Activated CD4-positive, alpha-beta T cell treated with anti-CD3 and anti-CD28 coated beads, Interleukin-10, Interleukin-2, amounts not matched to agents 100 ng/mL and 50 ng/mL, durations not matched to agents 16 hours and 8 hours (primary cell): ENCODE measurements at regions not wholly inside any gene's neighbourhood (a gene's known extent, or its start where the extent isn't known, plus 50 kb on each side); places are given as distances from the start of the nearest gene placed in this dataset.

ENCODE experiments used
- DNase-seq: peaks from one replicate; pipeline ENCODE4 v3.0.0-alpha.2; 2020

- DNase-seq = no peak
Measured at GRCh38 chr6:66687611-66688140, 980.6 kb upstream of the EYS start.

- no peak for DNase-seq
Measured at GRCh38 chr6:66675906-66676305, 968.9 kb upstream of the EYS start.

- no peak for DNase-seq
Measured at GRCh38 chr6:66664112-66664511, 957.1 kb upstream of the EYS start.

GRCh38 chr6:66662721-66663507, 955.9 kb upstream of the EYS start:
- no peak for DNase-seq

GRCh38 chr6:66662196-66662595, 955.2 kb upstream of the EYS start:
- DNase-seq = no peak

- no peak for DNase-seq
Measured at GRCh38 chr6:66655420-66655819, 948.4 kb upstream of the EYS start.

GRCh38 chr6:66638518-66638917, 931.5 kb upstream of the EYS start:
- no peak for DNase-seq

GRCh38 chr6:66638099-66638498, 931.1 kb upstream of the EYS start:
- DNase-seq = no peak

GRCh38 chr6:66628917-66629316, 921.9 kb upstream of the EYS start:
- DNase-seq = no peak

GRCh38 chr6:66623050-66623449, 916.0 kb upstream of the EYS start:
- no peak for DNase-seq

GRCh38 chr6:66605971-66606370, 898.9 kb upstream of the EYS start:
- no peak for DNase-seq

- no peak for DNase-seq
Measured at GRCh38 chr6:66605011-66605410, 898.0 kb upstream of the EYS start.

- no peak for DNase-seq
Measured at GRCh38 chr6:66599541-66599940, 892.5 kb upstream of the EYS start.

- no peak for DNase-seq
Measured at GRCh38 chr6:66578362-66578761, 871.3 kb upstream of the EYS start.

GRCh38 chr6:66568271-66568670, 861.2 kb upstream of the EYS start:
- no peak for DNase-seq

- no peak for DNase-seq
Measured at GRCh38 chr6:66561479-66561878, 854.5 kb upstream of the EYS start.

GRCh38 chr6:66558189-66558588, 851.2 kb upstream of the EYS start:
- DNase-seq = peak; percentile 5

- no peak for DNase-seq
Measured at GRCh38 chr6:66556936-66557335, 849.9 kb upstream of the EYS start.

- DNase-seq = no peak
Measured at GRCh38 chr6:66555082-66555481, 848.1 kb upstream of the EYS start.

GRCh38 chr6:66553441-66553840, 846.4 kb upstream of the EYS start:
- no peak for DNase-seq

- no peak for DNase-seq
Measured at GRCh38 chr6:66538551-66539135, 831.6 kb upstream of the EYS start.

GRCh38 chr6:66533921-66534404, 826.9 kb upstream of the EYS start:
- no peak for DNase-seq

- DNase-seq = no peak
Measured at GRCh38 chr6:66526061-66526460, 819.0 kb upstream of the EYS start.

- DNase-seq = no peak
Measured at GRCh38 chr6:66522864-66523263, 815.8 kb upstream of the EYS start.
